H1 (cell line): ENCODE measurements at regions not wholly inside any gene's neighbourhood (a gene's known extent, or its start where the extent isn't known, plus 50 kb on each side); places are given as distances from the start of the nearest gene placed in this dataset.

ENCODE experiments used
- CTCF ChIA-PET: fragments of 300-600 bp; sonication (Branson Sonifier 250); formaldehyde crosslinking; loops from one replicate; lab custom pipeline; 2021; ENCODE audit not compliant: partially characterized antibody; lab: Charles Lee
- POLR2A ChIA-PET: fragments of 300-600 bp; sonication (Branson Sonifier 250); formaldehyde crosslinking; loops from one replicate; lab custom pipeline; 2021; ENCODE audit warnings: inconsistent platforms; ENCODE audit not compliant: partially characterized antibody; lab: Charles Lee
- DNase-seq, 2 experiments: peaks; one replicate each; pipeline versions ENCODE4 v3.0.0 to v3.0.0-alpha.2; 2010 to 2022; ENCODE audit warnings: low spot score in 2 of 2, low read depth in 1 of 2, mixed read lengths in 1 of 2
- FAIRE-seq: peaks from 2 replicates; lab custom pipeline; 2011; peaks lifted over from hg19 to GRCh38; lab: Jason Lieb, UNC
- H2AFZ ChIP-seq: 2 replicates; pipeline ENCODE4 v1.8.1; 2012; ENCODE audit warnings: low read length, inconsistent platforms
- H2AK5ac ChIP-seq: 2 replicates; pipeline ENCODE4 v1.6.1; 2013; ENCODE audit warnings: low read depth, low read length
- H2BK120ac ChIP-seq: replicated peaks from 2 replicates; pipeline ENCODE3; 2013; ENCODE audit warnings: low read depth, low read length, inconsistent platforms
- H2BK12ac ChIP-seq: 2 replicates; pipeline ENCODE4 v1.6.1; 2013; ENCODE audit warnings: low read depth, low read length
- H2BK15ac ChIP-seq: 2 replicates; pipeline ENCODE4 v1.6.1; 2013; ENCODE audit warnings: low read length
- H2BK20ac ChIP-seq: 2 replicates; pipeline ENCODE4 v1.6.1; 2013; ENCODE audit warnings: low read length
- H2BK5ac ChIP-seq: 2 replicates; pipeline ENCODE4 v1.6.1; 2013; ENCODE audit warnings: low read depth, low read length
- H3K14ac ChIP-seq: 2 replicates; pipeline ENCODE4 v1.6.1; 2013; ENCODE audit warnings: inconsistent platforms; ENCODE audit not compliant: insufficient read length
- H3K18ac ChIP-seq: 2 replicates; pipeline ENCODE4 v1.6.1; 2013; ENCODE audit warnings: low read length; ENCODE audit errors: extremely low read depth
- H3K23ac ChIP-seq: 2 replicates; pipeline ENCODE4 v1.6.1; 2013; ENCODE audit warnings: inconsistent platforms; ENCODE audit not compliant: insufficient read length
- H3K23me2 ChIP-seq: 2 replicates; pipeline ENCODE4 v1.6.1; 2013; ENCODE audit warnings: low read depth, low read length
- H3K27ac ChIP-seq: 2 replicates; pipeline ENCODE4 v1.6.1; 2011; ENCODE audit warnings: low read depth, low read length, inconsistent platforms
- H3K27me3 ChIP-seq, 4 experiments: replicated peaks in 1 of 4; 1 replicate in 1 of 4; 2 replicates in 3 of 4; pipeline versions ENCODE4 v1.6.1 to v1.8.1; 2011 to 2013; ENCODE audit warnings: low read length in 3 of 4, mild to moderate bottlenecking in 3 of 4, inconsistent platforms in 2 of 4, mixed read lengths in 2 of 4, moderate library complexity in 1 of 4; ENCODE audit not compliant: control insufficient read depth in 3 of 4, insufficient read depth in 3 of 4; ENCODE audit errors: extremely low read depth in 1 of 4
- H3K36me3 ChIP-seq, 4 experiments: 2 replicates each; pipeline versions ENCODE4 v1.6.1 to v1.8.1; 2011 to 2013; ENCODE audit warnings: mild to moderate bottlenecking in 4 of 4, low read length in 3 of 4, moderate library complexity in 2 of 4, control low read depth in 1 of 4, inconsistent platforms in 1 of 4; ENCODE audit not compliant: insufficient read depth in 4 of 4, control insufficient read depth in 2 of 4
- H3K4ac ChIP-seq: replicated peaks from 2 replicates; pipeline ENCODE3; 2013; ENCODE audit warnings: low read length, low read depth, mixed read lengths, inconsistent platforms; ENCODE audit not compliant: insufficient read length
- H3K4me1 ChIP-seq, 4 experiments: replicated peaks in 1 of 4; 1 replicate in 1 of 4; 2 replicates in 3 of 4; pipeline versions ENCODE4 v1.6.1 to v1.8.1; 2011 to 2013; ENCODE audit warnings: low read length in 3 of 4, inconsistent platforms in 2 of 4, mixed read lengths in 1 of 4; ENCODE audit not compliant: insufficient read depth in 4 of 4, control insufficient read depth in 3 of 4
- H3K4me2 ChIP-seq, 2 experiments: 2 replicates each; pipeline versions ENCODE4 v1.6.1 to v1.8.1; 2011 to 2013; ENCODE audit warnings: low read depth in 2 of 2, low read length in 2 of 2, control low read depth in 1 of 2, inconsistent platforms in 1 of 2, mild to moderate bottlenecking in 1 of 2; ENCODE audit not compliant: insufficient read depth in 1 of 2
- H3K4me3 ChIP-seq, 4 experiments: fragments of 200-600, 300-600 bp in 1 of 4; sonication (generic), shearing (Covaris generic), sonication (Bioruptor Twin) in 1 of 4; 2 replicates each; pipeline versions ENCODE4 v1.5.1 to v1.8.1; 2011 to 2016; ENCODE audit warnings: low read length in 4 of 4, low read depth in 3 of 4, control low read depth in 2 of 4, inconsistent platforms in 2 of 4, mild to moderate bottlenecking in 2 of 4, mixed read lengths in 1 of 4, moderate library complexity in 1 of 4; ENCODE audit not compliant: insufficient read depth in 2 of 4; ENCODE audit errors: extremely low read depth in 1 of 4
- H3K56ac ChIP-seq: replicated peaks from 2 replicates; pipeline ENCODE3; 2013; ENCODE audit warnings: low read depth, mild to moderate bottlenecking, mixed read lengths, low read length, inconsistent platforms; ENCODE audit not compliant: insufficient read length
- H3K79me1 ChIP-seq: 2 replicates; pipeline ENCODE4 v1.6.1; 2013; ENCODE audit warnings: low read depth, low read length, control low read depth
- H3K79me2 ChIP-seq, 2 experiments: 2 replicates each; pipeline versions ENCODE4 v1.6.1 to v1.8.1; 2012 to 2013; ENCODE audit warnings: low read length in 2 of 2, mild to moderate bottlenecking in 2 of 2, inconsistent platforms in 1 of 2; ENCODE audit not compliant: insufficient read depth in 2 of 2, control insufficient read depth in 1 of 2
- H3K9ac ChIP-seq, 4 experiments: replicated peaks in 1 of 4; 1 replicate in 1 of 4; 2 replicates in 3 of 4; pipeline versions ENCODE4 v1.6.1 to v1.8.1; 2011 to 2013; ENCODE audit warnings: low read depth in 3 of 4, low read length in 3 of 4, control low read depth in 2 of 4, mild to moderate bottlenecking in 2 of 4, moderate library complexity in 2 of 4, inconsistent platforms in 1 of 4; ENCODE audit errors: extremely low read depth in 1 of 4
- H3K9me3 ChIP-seq, 2 experiments: 2 replicates each; pipeline versions ENCODE4 v1.6.1 to v1.8.1; 2012 to 2013; ENCODE audit warnings: mild to moderate bottlenecking in 2 of 2, moderate library complexity in 2 of 2, control low read depth in 1 of 2, inconsistent platforms in 1 of 2, low read depth in 1 of 2, low read length in 1 of 2, mixed read lengths in 1 of 2; ENCODE audit not compliant: insufficient read depth in 2 of 2
- H4K20me1 ChIP-seq, 2 experiments: replicated peaks in 1 of 2; 2 replicates each; pipeline versions ENCODE3 to v1.8.1; 2011 to 2013; ENCODE audit warnings: inconsistent platforms in 2 of 2, low read length in 2 of 2, mild to moderate bottlenecking in 1 of 2; ENCODE audit not compliant: insufficient read depth in 2 of 2, control insufficient read depth in 1 of 2
- H4K5ac ChIP-seq: 2 replicates; pipeline ENCODE4 v1.6.1; 2013; ENCODE audit warnings: low read length, low read depth, mixed read lengths, inconsistent platforms; ENCODE audit not compliant: insufficient read length
- H4K8ac ChIP-seq: 2 replicates; pipeline ENCODE4 v1.8.0; 2013; ENCODE audit warnings: mild to moderate bottlenecking, moderate library complexity, low read length, inconsistent platforms; ENCODE audit not compliant: insufficient read depth; ENCODE audit errors: extremely low read depth
- H4K91ac ChIP-seq: replicated peaks from 2 replicates; pipeline ENCODE3; 2013; ENCODE audit warnings: low read length, mixed read lengths, inconsistent platforms; ENCODE audit not compliant: insufficient read length
- CBX5 ChIP-seq: fragments of 300-800, 300-1000 bp; sonication (generic); IDR thresholded peaks from 2 replicates; pipeline ENCODE4 v1.7.1; 2016; ENCODE audit warnings: antibody characterized with exemption, low read length, low read depth
- CTBP2 ChIP-seq: IDR thresholded peaks from 2 replicates; pipeline ENCODE4 v1.7.0; 2011; ENCODE audit warnings: borderline replicate concordance, mild to moderate bottlenecking, moderate library complexity, mixed read lengths, low read length; ENCODE audit not compliant: insufficient read depth, insufficient read length
- KDM5A ChIP-seq: fragments of 200-600 bp; IDR thresholded peaks from 2 replicates; pipeline ENCODE4 v1.7.1; 2012; ENCODE audit warnings: mild to moderate bottlenecking, low read length, inconsistent platforms, mixed read lengths
- POLR2A ChIP-seq, 2 experiments: IDR thresholded peaks; 1 replicate in 1 of 2; 2 replicates in 1 of 2; pipeline ENCODE4 v1.6.1; 2011; ENCODE audit warnings: low read depth in 2 of 2, low read length in 2 of 2, mild to moderate bottlenecking in 2 of 2; ENCODE audit errors: control extremely low read depth in 1 of 2
- POU5F1 ChIP-seq: IDR thresholded peaks from 2 replicates; pipeline ENCODE4 v1.6.1; 2011; ENCODE audit warnings: low read depth, mild to moderate bottlenecking, low read length, moderate library complexity
- RAD21 ChIP-seq, 2 experiments: IDR thresholded peaks in 1 of 2; conservative IDR thresholded peaks in 1 of 2; 2 replicates each; pipeline ENCODE4 v1.6.1; 2011; ENCODE audit warnings: low read depth in 2 of 2, low read length in 2 of 2, improper control_type of control experiment in 1 of 2, inconsistent platforms in 1 of 2, mild to moderate bottlenecking in 1 of 2, moderate library complexity in 1 of 2
- SP2 ChIP-seq: IDR thresholded peaks from 2 replicates; pipeline ENCODE4 v1.6.1; 2012; ENCODE audit warnings: mild to moderate bottlenecking, low read length, inconsistent platforms
- TAF1 ChIP-seq: IDR thresholded peaks from 2 replicates; pipeline ENCODE4 v1.6.1; 2011; ENCODE audit warnings: mild to moderate bottlenecking, low read depth, low read length
- TCF12 ChIP-seq: IDR thresholded peaks from 2 replicates; pipeline ENCODE4 v1.6.1; 2011; ENCODE audit warnings: low read depth, mild to moderate bottlenecking, low read length
- TEAD4 ChIP-seq: IDR thresholded peaks from 2 replicates; pipeline ENCODE4 v1.6.1; 2012; ENCODE audit warnings: low read depth, low read length, inconsistent platforms, mixed read lengths
- ZNF274 ChIP-seq: IDR thresholded peaks from 2 replicates; pipeline ENCODE4 v1.7.0; 2012; ENCODE audit warnings: low read length, borderline replicate concordance; ENCODE audit errors: extremely low read depth
- WGBS, 2 experiments: shearing (Covaris generic) in 1 of 2; methylation state at CpG; one replicate each; pipeline versions ENCODE4 v1.1.6 to v1.1.7; 2013 to 2015; ENCODE audit warnings: low lambda C conversion rate in 2 of 2, mixed read lengths in 2 of 2, inconsistent platforms in 1 of 2, low coverage in 1 of 2, missing lambda C conversion rate in 1 of 2; ENCODE audit not compliant: insufficient replicate concordance in 2 of 2, insufficient coverage in 1 of 2, insufficient read length in 1 of 2; ENCODE audit errors: extremely low coverage in 1 of 2, missing lambda C conversion rate in 1 of 2; 5-methylcytosine and 5-hydroxymethylcytosine counted together
- TF ChIP-seq, protein P1 (sequence below): IDR thresholded peaks from 2 replicates; pipeline ENCODE4 v1.6.1; 2012; ENCODE audit warnings: inconsistent platforms

DNA sequence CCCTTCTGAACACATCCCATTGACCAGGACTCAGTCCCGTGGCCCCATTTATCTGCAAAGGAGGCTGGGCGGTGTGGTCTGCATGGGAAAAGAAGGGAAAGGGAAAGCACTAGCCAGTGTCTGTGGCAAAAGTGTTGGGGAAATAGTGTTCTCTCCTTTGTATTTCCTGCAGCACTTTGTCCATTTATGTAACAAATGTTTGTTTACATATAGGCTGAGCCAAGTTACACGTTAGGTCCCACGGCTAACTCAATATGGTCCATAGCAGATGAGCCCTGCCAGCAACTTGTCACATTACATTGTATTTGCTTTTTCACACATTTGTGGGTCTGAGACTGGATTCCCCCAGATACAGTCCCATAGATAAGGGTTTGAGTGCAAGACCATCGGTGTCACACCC, 260.5 kb downstream of the MSX2 start:
- TF ChIP-seq POLR2A (IDR thresholded peaks at IDR 0.05; ENCODE audit: control extremely low read depth in 1 of 2, low read depth in 2 of 2, low read length in 2 of 2) (no peak), CBX5 (no peak), TCF12 (no peak), POU5F1 (no peak), SP2 (no peak), CTBP2 (no peak), TAF1 (no peak), RAD21 (IDR thresholded peaks at IDR 0.05 in 1 of 2, conservative IDR thresholded peaks at IDR 0.05 in 1 of 2; ENCODE audit: low read depth in 2 of 2, low read length in 2 of 2) (no peak), KDM5A (no peak), TEAD4 (no peak), ZNF274 (no peak)
- TF ChIP-seq, protein P1, sequence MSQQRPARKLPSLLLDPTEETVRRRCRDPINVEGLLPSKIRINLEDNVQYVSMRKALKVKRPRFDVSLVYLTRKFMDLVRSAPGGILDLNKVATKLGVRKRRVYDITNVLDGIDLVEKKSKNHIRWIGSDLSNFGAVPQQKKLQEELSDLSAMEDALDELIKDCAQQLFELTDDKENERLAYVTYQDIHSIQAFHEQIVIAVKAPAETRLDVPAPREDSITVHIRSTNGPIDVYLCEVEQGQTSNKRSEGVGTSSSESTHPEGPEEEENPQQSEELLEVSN: no peak
- Histone ChIP-seq H3K27ac (no peak overlapping the region), H2BK15ac (no peak overlapping the region), H3K9ac (no peak overlapping the region), H2AK5ac (no peak overlapping the region), H3K4me2 (no peak overlapping the region), H4K5ac (no peak overlapping the region), H3K4me3 (no peak overlapping the region), H3K18ac (no peak overlapping the region), H4K91ac (no peak overlapping the region), H3K27me3 (no peaks in the 10 kb centered on the region), H3K9me3 (no peaks in the 10 kb centered on the region), H3K14ac (no peak overlapping the region), H3K79me1 (no peaks in the 10 kb centered on the region), H4K8ac (no peak overlapping the region), H3K56ac (no peak overlapping the region), H3K23me2 (no peaks in the 10 kb centered on the region), H2AFZ (no peak overlapping the region), H2BK120ac (no peak overlapping the region), H3K23ac (no peak overlapping the region), H3K4ac (no peak overlapping the region), H3K79me2 (no peaks in the 10 kb centered on the region), H2BK12ac (no peak overlapping the region), H3K36me3 (no peaks in the 10 kb centered on the region), H2BK5ac (no peak overlapping the region), H3K4me1 (no peaks in the 10 kb centered on the region; a peak in 1 of 7 replicates), H4K20me1 (no peaks in the 10 kb centered on the region), H2BK20ac (no peak overlapping the region)
- ChIA-PET CTCF (interaction anchor here (2.7 kb wide), 1 partner anchor 9 kb away, joined by 5 read pairs; no protein-coding TSS in a partner anchor), POLR2A (no interaction called here)
- WGBS, 2 experiments: 94% methylated on average over 5 of the region's 5 CpGs; no CpG with 5 or more reads in 1 of the 2 experiments
- FAIRE-seq (no peak), DNase-seq (no peak)
